K562 (cell line): ENCODE measurements at regions not wholly inside any gene's neighbourhood (a gene's known extent, or its start where the extent isn't known, plus 50 kb on each side); places are given as distances from the start of the nearest gene placed in this dataset.

Source experiments
- ATAC-seq: fragments of 200-7000 bp; cut with Tn5 transposase; 3 replicates; pipeline ENCODE4 v1.9.1; 2020; ENCODE audit warnings: moderate library complexity
- BruUV-seq: library from RNA; stranded (reverse); fragments of 400-500 nt; replicated peaks from 2 replicates; lab custom pipeline; 2021; lab: Mats Ljungman, UMichigan
- CTCF ChIA-PET: fragments of 300-600 bp; formaldehyde crosslinking; extraction: SDS; loops from one replicate; lab custom pipeline; 2021; ENCODE audit warnings: low intra/inter-chr PET ratio; lab: Yijun Ruan, JAX
- POLR2A ChIA-PET: fragments of 300-600, 350-650 bp; sonication (Branson Sonifier 250); formaldehyde crosslinking; extraction: SDS; loops from one replicate; lab custom pipeline; 2021; ENCODE audit warnings: antibody characterized with exemption, inconsistent platforms; lab: Yijun Ruan, JAX
- DNase-seq, 4 experiments: peaks; one replicate each; pipeline versions ENCODE4 v3.0.0 to v3.0.0-alpha.2; 2011 to 2018; ENCODE audit warnings: low spot score in 3 of 4, mixed read lengths in 3 of 4; ENCODE audit errors: extremely low read depth in 1 of 4
- FAIRE-seq: peaks from 2 replicates; lab custom pipeline; 2011; peaks lifted over from hg19 to GRCh38; lab: Jason Lieb, UNC
- H2AFZ ChIP-seq: 2 replicates; pipeline ENCODE4 v1.6.0; 2011; ENCODE audit warnings: low read depth, low read length, control low read depth, inconsistent platforms
- H3K27ac ChIP-seq: fragments of 200-600 bp; 3 replicates; pipeline ENCODE4 v1.8.0; 2011; ENCODE audit warnings: low read depth, mild to moderate bottlenecking, control low read depth, inconsistent platforms, low read length, moderate library complexity, mixed read lengths; ENCODE audit errors: extremely low read depth
- H3K27me3 ChIP-seq, 2 experiments: fragments of 300-600 bp in 1 of 2; 2 replicates in 1 of 2; 3 replicates in 1 of 2; pipeline versions ENCODE4 v1.6.0 to v1.8.0; 2011; ENCODE audit warnings: inconsistent platforms in 2 of 2, low read length in 2 of 2, mild to moderate bottlenecking in 1 of 2, mixed read lengths in 1 of 2, moderate library complexity in 1 of 2; ENCODE audit not compliant: control insufficient read depth in 2 of 2, insufficient read depth in 2 of 2
- H3K36me3 ChIP-seq: fragments of 300-600 bp; 3 replicates; pipeline ENCODE4 v1.8.0; 2011; ENCODE audit warnings: mild to moderate bottlenecking, low read length, inconsistent platforms; ENCODE audit not compliant: control insufficient read depth, insufficient read depth
- H3K4me1 ChIP-seq, 2 experiments: fragments of 200-600 bp in 1 of 2; replicated peaks in 1 of 2; 2 replicates in 1 of 2; 3 replicates in 1 of 2; pipeline versions ENCODE4 v1.5.1 to v1.8.0; 2011; ENCODE audit warnings: inconsistent platforms in 2 of 2, low read length in 2 of 2, mild to moderate bottlenecking in 1 of 2, mixed read lengths in 1 of 2, moderate library complexity in 1 of 2; ENCODE audit not compliant: control insufficient read depth in 2 of 2, insufficient read depth in 2 of 2
- H3K4me2 ChIP-seq: 2 replicates; pipeline ENCODE4 v1.6.1; 2011; ENCODE audit warnings: low read length, control low read depth, inconsistent platforms, mixed read lengths; ENCODE audit not compliant: insufficient read depth
- H3K4me3 ChIP-seq: fragments of 200-600 bp; sonication (generic), shearing (Covaris generic); 2 replicates; pipeline ENCODE4 v1.5.1; 2016; ENCODE audit warnings: control low read depth, inconsistent platforms
- H3K79me2 ChIP-seq: fragments of 200-600 bp; 3 replicates; pipeline ENCODE4 v1.8.0; 2011; ENCODE audit warnings: low read length, inconsistent platforms; ENCODE audit not compliant: control insufficient read depth, insufficient read depth
- H3K9ac ChIP-seq, 2 experiments: 2 replicates each; pipeline versions ENCODE4 v1.6.0 to v1.6.1; 2011; ENCODE audit warnings: low read depth in 2 of 2, low read length in 2 of 2, control low read depth in 1 of 2, inconsistent platforms in 1 of 2, mild to moderate bottlenecking in 1 of 2, mixed read lengths in 1 of 2; ENCODE audit not compliant: insufficient read depth in 1 of 2
- H3K9me1 ChIP-seq: one replicate; pipeline ENCODE4 v1.6.0; 2011; ENCODE audit warnings: inconsistent platforms, mild to moderate bottlenecking, low read length, moderate library complexity; ENCODE audit not compliant: control insufficient read depth, insufficient read depth
- H3K9me3 ChIP-seq: replicated peaks from 2 replicates; pipeline ENCODE4 v1.5.1; 2011; ENCODE audit warnings: low read depth, low read length, inconsistent platforms; ENCODE audit not compliant: control insufficient read depth, insufficient read depth
- H4K20me1 ChIP-seq: replicated peaks from 2 replicates; pipeline ENCODE4 v1.6.1; 2011; ENCODE audit warnings: low read length, inconsistent platforms, mixed read lengths; ENCODE audit not compliant: control insufficient read depth, insufficient read depth
- BDP1 ChIP-seq: IDR thresholded peaks from 3 replicates; pipeline ENCODE4 v1.6.1; 2011; ENCODE audit not compliant: insufficient read length, insufficient read depth
- EHMT2 ChIP-seq: fragments of 450-650 bp; IDR thresholded peaks from 2 replicates; pipeline ENCODE4 v1.6.1; 2018; ENCODE audit warnings: antibody characterized with exemption
- ESRRA ChIP-seq: fragments of 450-650 bp; IDR thresholded peaks from 2 replicates; pipeline ENCODE4 v1.6.1; 2014; ENCODE audit warnings: low read depth, mild to moderate bottlenecking, moderate library complexity, borderline replicate concordance
- EZH2 ChIP-seq: IDR thresholded peaks from 2 replicates; pipeline ENCODE4 v1.6.1; 2012; ENCODE audit warnings: low read depth, mild to moderate bottlenecking, inconsistent platforms, low read length, borderline replicate concordance
- HDAC2 ChIP-seq: fragments of 450-650 bp; IDR thresholded peaks from 2 replicates; pipeline ENCODE4 v1.6.1; 2016; ENCODE audit warnings: mild to moderate bottlenecking
- MCM3 ChIP-seq: fragments of 450-650 bp; IDR thresholded peaks from 2 replicates; pipeline ENCODE4 v1.6.1; 2016
- NFE2L1 ChIP-seq: fragments of 450-650 bp; IDR thresholded peaks from 2 replicates; pipeline ENCODE4 v1.6.1; 2016; ENCODE audit warnings: missing genetic modification characterization, low read depth, mild to moderate bottlenecking, missing compliant biosample characterization, moderate library complexity, borderline replicate concordance
- NR2C1 ChIP-seq, 2 experiments: fragments of 450-650 bp; IDR thresholded peaks; 2 replicates each; pipeline ENCODE4 v1.6.1; 2017; ENCODE audit warnings: mild to moderate bottlenecking in 2 of 2, antibody characterized with exemption in 1 of 2, inconsistent platforms in 1 of 2, missing compliant biosample characterization in 1 of 2, missing genetic modification characterization in 1 of 2
- RNF2 ChIP-seq: sonication (generic); IDR thresholded peaks from 2 replicates; pipeline ENCODE4 v1.6.1; 2016
- SRSF7 ChIP-seq: fragments of 200-400 bp; formaldehyde crosslinking; optimal IDR thresholded peaks from 2 replicates; pipeline ENCODE3; 2017; ENCODE audit warnings: mild to moderate bottlenecking, low read depth, low read length
- ZBTB8A ChIP-seq: fragments of 450-650 bp; IDR thresholded peaks from 2 replicates; pipeline ENCODE4 v1.6.1; 2018; ENCODE audit warnings: mild to moderate bottlenecking, moderate library complexity; ENCODE audit not compliant: partially characterized antibody
- ZFP1 ChIP-seq: fragments of 450-650 bp; formaldehyde crosslinking; IDR thresholded peaks from 2 replicates; pipeline ENCODE4 v1.4.0; 2020; ENCODE audit warnings: mild to moderate bottlenecking, mixed read lengths
- ZKSCAN8 ChIP-seq: fragments of 200-800 bp; sonication (Bioruptor generic); IDR thresholded peaks from 2 replicates; pipeline ENCODE4 v1.6.1; 2016; ENCODE audit warnings: missing genetic modification characterization, missing compliant biosample characterization
- ZNF174 ChIP-seq: fragments of 250-450 bp; sonication (Bioruptor Pico); IDR thresholded peaks from 2 replicates; pipeline ENCODE4 v1.4.0; 2020; ENCODE audit warnings: mild to moderate bottlenecking
- WGBS: fragments of 100-300 bp; shearing (Covaris generic); methylation state at CpG from one replicate; pipeline ENCODE4 v1.1.6; 2016; ENCODE audit warnings: low coverage, mixed read lengths; ENCODE audit not compliant: insufficient coverage; ENCODE audit errors: missing lambda C conversion rate; 5-methylcytosine and 5-hydroxymethylcytosine counted together
- in situ Hi-C: fragments of 300-500 bp; cut with MboI; formaldehyde crosslinking; loops from 4 replicates; pipeline ENCODE4 v1.15.0; 2018; ENCODE audit warnings: inconsistent platforms, mixed read lengths
- intact Hi-C: fragments of 100-400 bp; cut with micrococcal nuclease; formaldehyde crosslinking; loops from 2 replicates; pipeline ENCODE4 v1.14.2; 2022
- TF ChIP-seq, protein P1 (sequence below): sonication (generic); formaldehyde crosslinking; IDR thresholded peaks from 2 replicates; pipeline ENCODE4 v1.9.0; 2022; ENCODE audit warnings: mild to moderate bottlenecking, missing genetic modification reagents

DNA sequence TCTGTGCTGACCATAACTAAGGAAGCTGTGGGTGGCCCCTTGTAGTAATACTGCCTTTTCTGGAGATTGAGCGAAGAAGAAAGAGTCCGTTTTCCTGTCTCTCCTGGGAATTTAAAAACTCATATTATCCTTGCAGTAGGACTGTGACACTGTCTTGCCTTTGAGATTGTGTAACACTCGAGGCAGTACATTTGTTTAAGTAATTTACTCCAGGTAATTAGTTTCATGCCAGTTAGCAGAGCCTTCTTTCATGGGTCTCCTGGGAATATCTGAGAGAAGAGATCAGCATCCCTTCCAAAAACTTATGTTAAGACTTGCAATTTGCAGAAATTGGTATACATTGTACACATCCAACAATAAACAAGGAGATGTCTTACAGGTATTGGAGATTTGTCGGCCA is 405.6 kb downstream of the DMRT2 start:
- ChIA-PET POLR2A (no interaction called here), CTCF (no interaction called here)
- Histone ChIP-seq H3K4me2 (no peak overlapping the region), H3K79me2 (no peaks in the 10 kb centered on the region), H2AFZ (no peak overlapping the region), H3K9me3 (no peaks in the 10 kb centered on the region), H3K4me1 (no peaks in the 10 kb centered on the region), H3K4me3 (no peak overlapping the region), H4K20me1 (no peaks in the 10 kb centered on the region), H3K9ac (no peak overlapping the region), H3K27ac (no peak overlapping the region), H3K36me3 (no peaks in the 10 kb centered on the region), H3K9me1 (no peaks in the 10 kb centered on the region), H3K27me3 (no peaks in the 10 kb centered on the region)
- ATAC-seq (no peak), FAIRE-seq (no peak), DNase-seq (no peak)
- in situ Hi-C loops (no loop called here), intact Hi-C loops (no loop called here)
- BruUV-seq = no TSS peak
- no peak for TF ChIP-seq SRSF7
- TF ChIP-seq ZBTB8A = no peak
- no peak for TF ChIP-seq ZNF174 (CRISPR knock-in tag)
- no peak for TF ChIP-seq ZKSCAN8 (CRISPR knock-in tag)
- TF ChIP-seq, protein P1, sequence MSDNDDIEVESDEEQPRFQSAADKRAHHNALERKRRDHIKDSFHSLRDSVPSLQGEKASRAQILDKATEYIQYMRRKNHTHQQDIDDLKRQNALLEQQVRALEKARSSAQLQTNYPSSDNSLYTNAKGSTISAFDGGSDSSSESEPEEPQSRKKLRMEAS (CRISPR knock-in tag) = no peak
- no peak for TF ChIP-seq ESRRA
- no peak for TF ChIP-seq HDAC2
- no peak for TF ChIP-seq EZH2
- no peak for TF ChIP-seq ZFP1 (CRISPR knock-in tag)
- no peak for TF ChIP-seq MCM3
- TF ChIP-seq BDP1 = no peak
- no peak for TF ChIP-seq NFE2L1 (tag)
- TF ChIP-seq NR2C1 (IDR thresholded peaks at IDR 0.05) = no peak
- no peak for TF ChIP-seq NR2C1 (tag; IDR thresholded peaks at IDR 0.05)
- no peak for TF ChIP-seq RNF2
- TF ChIP-seq EHMT2 = no peak
- 0% methylated on average over 4 of the region's 4 CpGs for WGBS
